Thoracic aorta (tissue), 2 donors: ENCODE measurements at regions not wholly inside any gene's neighbourhood (a gene's known extent, or its start where the extent isn't known, plus 50 kb on each side); places are given as distances from the start of the nearest gene placed in this dataset.

ENCODE experiments used
- ATAC-seq: fragments of 150-250 bp; one replicate; pipeline ENCODE4 v1.8.0; 2017; ENCODE audit warnings: low read depth; ENCODE audit not compliant: insufficient number of reproducible peaks, low FRiP score
- DNase-seq: peaks from one replicate; pipeline ENCODE4 v3.0.0-alpha.2; 2020; ENCODE audit warnings: low spot score
- H3K27ac ChIP-seq, 2 donors: fragments of 200-600 bp; sonication (generic); 1 replicate in 1 of 2; 2 replicates in 1 of 2; pipeline ENCODE4 v1.5.1; 2016; ENCODE audit warnings: mild to moderate bottlenecking in 2 of 2, moderate library complexity in 2 of 2
- H3K27me3 ChIP-seq: fragments of 200-600 bp; sonication (generic); replicated peaks from 2 replicates; pipeline ENCODE4 v1.6.0; 2016; ENCODE audit warnings: mild to moderate bottlenecking; ENCODE audit not compliant: insufficient read depth
- H3K36me3 ChIP-seq: fragments of 200-600 bp; sonication (generic); one replicate; pipeline ENCODE4 v1.5.1; 2016
- H3K4me1 ChIP-seq, 2 donors: fragments of 200-600 bp; sonication (generic); 1 replicate in 1 of 2; 2 replicates in 1 of 2; pipeline versions ENCODE4 v1.5.1 to v1.6.0; 2016; ENCODE audit warnings: low read depth in 2 of 2, mild to moderate bottlenecking in 1 of 2; ENCODE audit not compliant: control insufficient read depth in 1 of 2
- H3K4me3 ChIP-seq: fragments of 200-600 bp; sonication (generic); 2 replicates; pipeline ENCODE4 v1.5.1; 2016; ENCODE audit warnings: mild to moderate bottlenecking
- H3K9me3 ChIP-seq: fragments of 200-600 bp; sonication (generic); 2 replicates; pipeline ENCODE4 v1.5.1; 2016
- CTCF ChIP-seq: fragments of 200-600 bp; sonication (generic); IDR thresholded peaks from one replicate; pipeline ENCODE4 v1.5.1; 2019; ENCODE audit warnings: antibody characterized with exemption

DNA sequence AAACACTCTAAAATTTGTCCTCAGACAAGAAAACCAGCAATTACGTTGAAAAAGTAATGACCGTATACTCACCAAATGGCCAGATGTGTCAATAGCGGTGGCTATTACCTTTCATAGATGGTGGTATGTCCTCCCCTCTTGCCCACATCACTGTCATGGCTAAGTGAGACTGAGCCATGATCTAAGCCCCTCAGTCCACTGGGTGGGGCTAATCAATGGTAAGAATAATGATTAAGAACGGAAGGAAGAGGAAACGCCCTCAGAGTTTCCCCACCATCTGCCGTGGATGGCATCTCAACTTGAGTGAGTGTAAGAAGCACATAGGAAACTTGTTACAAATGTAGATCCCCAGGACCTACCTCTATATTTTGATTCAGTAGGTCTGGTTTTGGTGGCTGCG lies 65.8 kb upstream of the EFEMP1 start:
- no peak for DNase-seq

DNA sequence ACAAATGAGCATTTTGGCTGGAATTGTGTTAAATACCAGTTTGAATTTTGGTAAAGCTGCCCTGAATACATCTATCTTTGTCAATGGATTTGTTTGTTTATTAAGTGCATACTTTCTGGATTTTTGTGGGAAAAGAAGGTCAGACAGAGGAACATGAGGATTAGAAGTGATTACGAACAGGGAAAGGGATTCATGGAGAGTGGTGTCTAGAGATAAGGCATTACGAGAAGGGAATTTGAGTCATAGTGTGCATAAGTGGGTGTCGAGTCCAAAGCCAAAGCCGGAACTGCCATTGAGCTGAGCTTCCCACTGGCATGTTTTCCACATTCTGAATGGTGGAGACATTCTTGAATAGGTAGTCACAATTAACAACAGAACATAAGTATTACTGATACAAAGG lies 68.9 kb upstream of the EFEMP1 start:
- H3K4me1 ChIP-seq: peaks cover 9 to 41% of the 10 kb centered on the region in 2 donors
- peak overlapping the region; percentile 49 to 52 for H3K27ac ChIP-seq
- DNase-seq: peak; percentile 57
- H3K4me3 ChIP-seq: peak overlapping the region; percentile 1
- peak; percentile 83 for ATAC-seq
- H3K9me3 ChIP-seq: no peaks in the 10 kb centered on the region
- H3K36me3 ChIP-seq: no peaks in the 10 kb centered on the region
- no peaks in the 10 kb centered on the region for H3K27me3 ChIP-seq
- TF ChIP-seq CTCF: no peak

More for the DNA sequence above, 65.8 kb upstream of the EFEMP1 start:
- Histone ChIP-seq H3K4me3 (no peak overlapping the region), H3K27ac (no peak overlapping the region), H3K4me1 (peaks cover 9 to 29% of the 10 kb centered on the region in 2 donors), H3K36me3 (no peaks in the 10 kb centered on the region), H3K9me3 (no peaks in the 10 kb centered on the region), H3K27me3 (no peaks in the 10 kb centered on the region)
- TF ChIP-seq CTCF: no peak
- ATAC-seq: no peak

DNA sequence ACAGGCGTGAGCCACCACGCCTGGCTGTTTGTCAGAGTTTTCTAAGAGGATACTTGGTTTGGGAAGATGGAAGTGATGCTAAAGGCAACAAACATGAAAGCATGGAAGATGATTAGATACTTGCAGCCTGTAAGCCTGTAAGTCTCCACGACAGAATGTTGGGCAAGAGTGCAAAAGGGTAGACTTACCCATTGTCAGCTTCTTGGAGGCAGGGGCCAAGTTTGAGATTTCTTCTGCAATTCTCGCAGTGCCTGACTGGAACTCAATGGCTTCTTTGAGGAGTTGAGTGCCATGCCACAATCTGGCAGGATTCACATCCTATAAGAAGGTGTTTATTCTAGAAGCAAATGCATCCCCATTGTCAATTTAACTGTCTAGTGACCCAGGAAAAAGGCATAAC lies 70.1 kb upstream of the EFEMP1 start:
- H3K36me3 ChIP-seq: no peaks in the 10 kb centered on the region
- TF ChIP-seq CTCF: no peak
- ATAC-seq (no peak), DNase-seq (no peak)
- no peaks in the 10 kb centered on the region for H3K27me3 ChIP-seq
- H3K9me3 ChIP-seq: no peaks in the 10 kb centered on the region
- peak overlapping the region; percentile 49 to 52 for H3K27ac ChIP-seq
- peaks cover 9 to 42% of the 10 kb centered on the region in 2 donors for H3K4me1 ChIP-seq
- no peak overlapping the region for H3K4me3 ChIP-seq

GRCh38 chr2:55995211-55995610 lies 71.6 kb upstream of the EFEMP1 start:
- Histone ChIP-seq H3K4me1 (peaks cover 9 to 55% of the 10 kb centered on the region in 2 donors), H3K27me3 (no peaks in the 10 kb centered on the region), H3K36me3 (no peaks in the 10 kb centered on the region), H3K9me3 (no peaks in the 10 kb centered on the region), H3K27ac (no peak overlapping the region), H3K4me3 (no peak overlapping the region)
- no peak for TF ChIP-seq CTCF
- no peak for ATAC-seq
- no peak for DNase-seq

- no peak for TF ChIP-seq CTCF
- Histone ChIP-seq H3K4me3 (no peak overlapping the region), H3K36me3 (no peaks in the 10 kb centered on the region), H3K9me3 (no peaks in the 10 kb centered on the region), H3K27me3 (no peaks in the 10 kb centered on the region), H3K27ac (no peak overlapping the region), H3K4me1 (peaks cover 9 to 58% of the 10 kb centered on the region in 2 donors)
- DNase-seq (no peak), ATAC-seq (no peak)
Measured at GRCh38 chr2:55995902-55996301, 72.3 kb upstream of the EFEMP1 start.
